ENCODE measurements at regions not wholly inside any gene's neighbourhood (a gene's known extent, or its start where the extent isn't known, plus 50 kb on each side); places are given as distances from the start of the nearest gene placed in this dataset.
"Not testable (repeated sequence)": the region's sequence is repeated elsewhere in the genome, so short reads cannot be mapped to it uniquely, and the experiment has no call there.

GRCh38 chr7:49091519-49091918, 167.2 kb downstream of the CDC14C start:
- no peak for TF ChIP-seq CTCF (IDR thresholded peaks at IDR 0.05; ENCODE audit: unreplicated experiment)

GRCh38 chr7:49093218-49093617, 168.9 kb downstream of the CDC14C start:
- H3K27ac Mint-ChIP-seq = no peak overlapping the region
- H3K4me1 Mint-ChIP-seq = peaks cover 6% of the 10 kb centered on the region

More at GRCh38 chr7:49091519-49091918, 167.2 kb downstream of the CDC14C start:
- Mint-ChIP-seq H3K36me3 (no peaks in the 10 kb centered on the region), H3K4me3 (no peak overlapping the region), H3K27ac (no peak overlapping the region), H3K4me1 (peaks cover 6% of the 10 kb centered on the region), H3K27me3 (ENCODE audit: low read depth) (no peaks in the 10 kb centered on the region), H3K9me3 (no peaks in the 10 kb centered on the region)
- DNase-seq (ENCODE audit: low spot score in 2 of 2, unreplicated experiment in 2 of 2) = no peak

GRCh38 chr7:49094866-49095265, 170.5 kb downstream of the CDC14C start:
- Mint-ChIP-seq H3K27me3 (ENCODE audit: low read depth) (no peaks in the 10 kb centered on the region), H3K27ac (no peak overlapping the region), H3K9me3 (no peaks in the 10 kb centered on the region), H3K36me3 (no peaks in the 10 kb centered on the region), H3K4me1 (no peaks in the 10 kb centered on the region), H3K4me3 (no peak overlapping the region)
- DNase-seq (ENCODE audit: low spot score in 2 of 2, unreplicated experiment in 2 of 2) = no peak
- TF ChIP-seq CTCF (IDR thresholded peaks at IDR 0.05; ENCODE audit: unreplicated experiment) = no peak

More at GRCh38 chr7:49093218-49093617, 168.9 kb downstream of the CDC14C start:
- Mint-ChIP-seq H3K9me3 (no peaks in the 10 kb centered on the region), H3K4me3 (no peak overlapping the region), H3K36me3 (no peaks in the 10 kb centered on the region), H3K27me3 (ENCODE audit: low read depth) (no peaks in the 10 kb centered on the region)
- no peak for TF ChIP-seq CTCF (IDR thresholded peaks at IDR 0.05; ENCODE audit: unreplicated experiment)
- no peak for DNase-seq (ENCODE audit: low spot score in 2 of 2, unreplicated experiment in 2 of 2)

- no peak for TF ChIP-seq CTCF (IDR thresholded peaks at IDR 0.05; ENCODE audit: unreplicated experiment)
- H3K27me3 Mint-ChIP-seq (ENCODE audit: low read depth) = peaks cover 4% of the 10 kb centered on the region
- H3K4me1 Mint-ChIP-seq = no peaks in the 10 kb centered on the region
- DNase-seq (ENCODE audit: low spot score in 2 of 2, unreplicated experiment in 2 of 2) = no peak
- no peak overlapping the region for H3K27ac Mint-ChIP-seq
- no peak overlapping the region for H3K4me3 Mint-ChIP-seq
- no peaks in the 10 kb centered on the region for H3K9me3 Mint-ChIP-seq
- no peaks in the 10 kb centered on the region for H3K36me3 Mint-ChIP-seq
Measured at GRCh38 chr7:49099587-49100326, 175.4 kb downstream of the CDC14C start.

GRCh38 chr7:49100908-49101740, 176.8 kb downstream of the CDC14C start:
- H3K36me3 Mint-ChIP-seq; H3K27ac Mint-ChIP-seq; DNase-seq (ENCODE audit: low spot score in 2 of 2, unreplicated experiment in 2 of 2); H3K9me3 Mint-ChIP-seq; H3K27me3 Mint-ChIP-seq (ENCODE audit: low read depth); H3K4me1 Mint-ChIP-seq; H3K4me3 Mint-ChIP-seq: not testable (repeated sequence)

GRCh38 chr7:49102411-49102810, 178.1 kb downstream of the CDC14C start:
- no peaks in the 10 kb centered on the region for H3K36me3 Mint-ChIP-seq
- no peaks in the 10 kb centered on the region for H3K4me1 Mint-ChIP-seq
- peaks cover 6% of the 10 kb centered on the region for H3K9me3 Mint-ChIP-seq
- H3K27ac Mint-ChIP-seq = no peak overlapping the region
- H3K27me3 Mint-ChIP-seq (ENCODE audit: low read depth) = peaks cover 4% of the 10 kb centered on the region
- no peak for TF ChIP-seq CTCF (IDR thresholded peaks at IDR 0.05; ENCODE audit: unreplicated experiment)
- no peak overlapping the region for H3K4me3 Mint-ChIP-seq
- no peak for DNase-seq (ENCODE audit: low spot score in 2 of 2, unreplicated experiment in 2 of 2)

Data from mesothelial cell of epicardium (in vitro differentiated cells).